Osteoblast (primary cell): ENCODE measurements at regions not wholly inside any gene's neighbourhood (a gene's known extent, or its start where the extent isn't known, plus 50 kb on each side); places are given as distances from the start of the nearest gene placed in this dataset.

Source experiments
- DNase-seq: peaks from one replicate; pipeline ENCODE4 v3.0.0; 2011; ENCODE audit warnings: low spot score, mixed read lengths; ENCODE audit not compliant: insufficient read length; ENCODE audit errors: missing footprints
- H2AFZ ChIP-seq: 2 replicates; pipeline ENCODE4 v1.6.0; 2011; ENCODE audit warnings: mild to moderate bottlenecking, low read length
- H3K27ac ChIP-seq: 2 replicates; pipeline ENCODE4 v1.5.1; 2011; ENCODE audit warnings: mild to moderate bottlenecking, low read depth, low read length, moderate library complexity
- H3K27me3 ChIP-seq: 2 replicates; pipeline ENCODE4 v1.6.0; 2012; ENCODE audit warnings: mild to moderate bottlenecking, control low read depth, inconsistent platforms, low read length, moderate library complexity; ENCODE audit not compliant: insufficient read depth
- H3K36me3 ChIP-seq: 2 replicates; pipeline ENCODE4 v1.5.1; 2011; ENCODE audit warnings: mild to moderate bottlenecking, low read length, control low read depth, moderate library complexity; ENCODE audit not compliant: insufficient read depth
- H3K4me1 ChIP-seq: 2 replicates; pipeline ENCODE4 v1.5.1; 2011; ENCODE audit warnings: mild to moderate bottlenecking, low read length, control low read depth, moderate library complexity; ENCODE audit not compliant: insufficient read depth
- H3K4me2 ChIP-seq: 2 replicates; pipeline ENCODE4 v1.6.0; 2011; ENCODE audit warnings: mild to moderate bottlenecking, low read length; ENCODE audit not compliant: insufficient read depth
- H3K4me3 ChIP-seq: fragments of 200-600 bp; sonication (generic); 3 replicates; pipeline ENCODE4 v1.5.1; 2012; ENCODE audit warnings: mild to moderate bottlenecking, low read length, inconsistent platforms; ENCODE audit not compliant: insufficient read depth
- H3K79me2 ChIP-seq: 2 replicates; pipeline ENCODE4 v1.6.0; 2012; ENCODE audit warnings: mild to moderate bottlenecking, low read length, control low read depth, inconsistent platforms; ENCODE audit not compliant: insufficient read depth
- H3K9me3 ChIP-seq: 2 replicates; pipeline ENCODE4 v1.5.1; 2011; ENCODE audit warnings: low read depth, low read length, control low read depth
- H4K20me1 ChIP-seq: 2 replicates; pipeline ENCODE4 v1.6.0; 2012; ENCODE audit warnings: mild to moderate bottlenecking, low read length, control low read depth; ENCODE audit not compliant: insufficient read depth
- TF ChIP-seq, protein P1 (sequence below): IDR thresholded peaks from 2 replicates; pipeline ENCODE4 v1.5.1; 2011; ENCODE audit warnings: mild to moderate bottlenecking, low read depth, low read length, moderate library complexity; ENCODE audit errors: extremely low read depth

DNA sequence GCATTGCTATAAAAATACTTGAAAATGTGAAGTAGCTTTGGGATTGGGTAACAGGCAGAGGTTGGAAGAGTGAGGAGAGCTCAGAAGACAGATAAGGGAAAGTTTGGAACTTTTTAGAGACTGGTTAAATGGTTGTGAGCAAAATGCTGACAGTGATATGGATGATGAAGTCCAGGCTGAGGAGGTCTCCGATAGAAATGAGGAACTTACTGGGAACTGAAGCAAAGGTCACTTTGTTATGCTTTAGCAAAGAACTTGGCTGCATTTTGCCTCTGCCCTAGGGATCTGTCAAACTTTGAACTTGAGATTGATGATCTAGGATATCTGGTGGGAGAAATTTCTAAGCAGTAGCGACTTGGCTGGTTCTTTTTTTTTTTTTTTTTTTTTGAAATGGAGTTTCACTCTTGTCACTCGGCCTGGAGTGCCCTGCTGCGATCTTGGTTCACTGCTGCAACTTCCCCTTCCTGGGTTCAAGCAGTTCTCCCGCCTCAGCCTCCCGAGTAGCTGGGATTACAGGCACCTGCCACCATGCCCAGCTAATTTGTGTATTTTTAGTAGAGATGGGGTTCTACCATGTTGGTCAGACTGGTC lies 998.9 kb downstream of the TLE1 start:
- H3K79me2 ChIP-seq: no peaks in the 10 kb centered on the region
- no peaks in the 10 kb centered on the region for H3K27me3 ChIP-seq

DNA sequence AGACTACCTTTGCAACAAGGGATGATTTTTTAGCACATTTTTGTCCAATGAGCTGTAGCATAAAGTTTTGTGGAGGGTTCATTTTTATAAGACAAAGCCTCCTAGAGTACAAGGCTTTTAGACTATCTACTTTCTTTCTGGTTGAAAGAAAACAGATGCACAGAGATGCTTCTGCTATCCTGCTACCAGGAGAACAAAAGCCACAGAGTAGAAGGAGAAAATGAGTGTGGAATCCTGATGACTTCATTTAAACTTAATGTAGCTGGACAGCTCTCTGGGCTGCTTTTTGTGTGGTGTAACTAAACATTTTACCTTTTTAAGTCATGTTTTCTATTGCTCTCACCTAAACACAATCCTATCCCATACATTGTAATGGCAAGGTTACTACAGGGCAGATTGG lies 1009.4 kb downstream of the TLE1 start:
- H3K9me3 ChIP-seq: no peaks in the 10 kb centered on the region
- H2AFZ ChIP-seq: no peak overlapping the region
- H3K4me1 ChIP-seq: no peaks in the 10 kb centered on the region
- DNase-seq: no peak
- H3K4me2 ChIP-seq: no peak overlapping the region
- no peaks in the 10 kb centered on the region for H4K20me1 ChIP-seq
- TF ChIP-seq, protein P1, sequence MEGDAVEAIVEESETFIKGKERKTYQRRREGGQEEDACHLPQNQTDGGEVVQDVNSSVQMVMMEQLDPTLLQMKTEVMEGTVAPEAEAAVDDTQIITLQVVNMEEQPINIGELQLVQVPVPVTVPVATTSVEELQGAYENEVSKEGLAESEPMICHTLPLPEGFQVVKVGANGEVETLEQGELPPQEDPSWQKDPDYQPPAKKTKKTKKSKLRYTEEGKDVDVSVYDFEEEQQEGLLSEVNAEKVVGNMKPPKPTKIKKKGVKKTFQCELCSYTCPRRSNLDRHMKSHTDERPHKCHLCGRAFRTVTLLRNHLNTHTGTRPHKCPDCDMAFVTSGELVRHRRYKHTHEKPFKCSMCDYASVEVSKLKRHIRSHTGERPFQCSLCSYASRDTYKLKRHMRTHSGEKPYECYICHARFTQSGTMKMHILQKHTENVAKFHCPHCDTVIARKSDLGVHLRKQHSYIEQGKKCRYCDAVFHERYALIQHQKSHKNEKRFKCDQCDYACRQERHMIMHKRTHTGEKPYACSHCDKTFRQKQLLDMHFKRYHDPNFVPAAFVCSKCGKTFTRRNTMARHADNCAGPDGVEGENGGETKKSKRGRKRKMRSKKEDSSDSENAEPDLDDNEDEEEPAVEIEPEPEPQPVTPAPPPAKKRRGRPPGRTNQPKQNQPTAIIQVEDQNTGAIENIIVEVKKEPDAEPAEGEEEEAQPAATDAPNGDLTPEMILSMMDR: no peak
- no peaks in the 10 kb centered on the region for H3K36me3 ChIP-seq
- H3K79me2 ChIP-seq: no peaks in the 10 kb centered on the region
- H3K27me3 ChIP-seq: no peaks in the 10 kb centered on the region
- H3K4me3 ChIP-seq: no peak overlapping the region
- H3K27ac ChIP-seq: no peak overlapping the region

More for the DNA sequence above, 998.9 kb downstream of the TLE1 start:
- Histone ChIP-seq H2AFZ (no peak overlapping the region), H4K20me1 (no peaks in the 10 kb centered on the region), H3K9me3 (no peaks in the 10 kb centered on the region), H3K27ac (no peak overlapping the region), H3K4me2 (no peak overlapping the region), H3K4me1 (no peaks in the 10 kb centered on the region), H3K36me3 (no peaks in the 10 kb centered on the region), H3K4me3 (no peak overlapping the region)
- DNase-seq: no peak
- TF ChIP-seq, protein P1: no peak

DNA sequence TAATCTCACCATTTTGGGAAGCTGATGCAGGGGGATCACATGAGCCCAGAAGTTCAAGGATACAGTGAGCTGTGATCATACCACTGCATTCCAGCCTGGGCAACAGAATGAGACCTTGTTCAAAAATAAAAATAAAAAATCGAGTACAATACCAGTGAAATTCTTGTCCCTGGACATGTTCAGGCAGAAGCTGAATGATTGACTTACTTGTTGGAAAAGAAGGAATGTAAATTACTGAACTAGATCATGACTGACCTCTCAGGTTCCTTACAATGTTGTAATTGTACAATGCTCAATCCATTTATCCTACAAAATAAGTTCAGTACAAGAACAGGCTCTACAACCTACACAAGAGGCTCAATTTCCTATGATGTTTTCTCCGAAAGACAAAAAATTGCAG lies 1010.4 kb downstream of the TLE1 start:
- Histone ChIP-seq H3K79me2 (no peaks in the 10 kb centered on the region), H3K27ac (no peak overlapping the region), H3K4me3 (no peak overlapping the region), H3K27me3 (no peaks in the 10 kb centered on the region), H3K9me3 (no peaks in the 10 kb centered on the region), H3K4me2 (no peak overlapping the region), H4K20me1 (no peaks in the 10 kb centered on the region), H3K36me3 (no peaks in the 10 kb centered on the region), H3K4me1 (no peaks in the 10 kb centered on the region), H2AFZ (no peak overlapping the region)
- TF ChIP-seq, protein P1: no peak
- DNase-seq: no peak

DNA sequence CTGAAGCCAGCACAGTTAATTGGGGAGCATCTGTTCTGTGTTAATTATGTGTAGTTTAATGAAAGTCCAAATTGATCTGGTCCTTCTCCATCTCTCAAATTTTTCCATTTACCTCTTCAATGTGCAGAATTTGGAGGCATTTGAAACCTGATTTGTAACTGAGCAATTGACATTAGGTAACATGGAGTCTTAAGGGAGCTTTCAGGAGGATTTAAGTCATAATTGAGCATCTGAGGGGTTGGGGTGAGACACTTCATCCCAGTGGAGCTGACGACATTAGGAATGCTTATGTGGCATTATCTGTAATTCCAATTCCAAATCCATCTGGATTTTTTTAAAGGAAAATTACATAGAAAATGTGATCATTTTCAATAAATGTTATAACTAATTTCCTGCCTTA lies 1015.9 kb downstream of the TLE1 start:
- no peak overlapping the region for H3K4me2 ChIP-seq
- no peak overlapping the region for H3K27ac ChIP-seq
- no peaks in the 10 kb centered on the region for H4K20me1 ChIP-seq
- DNase-seq: no peak
- no peak overlapping the region for H3K4me3 ChIP-seq
- H3K36me3 ChIP-seq: no peaks in the 10 kb centered on the region
- peaks cover 5% of the 10 kb centered on the region for H3K9me3 ChIP-seq
- H3K79me2 ChIP-seq: no peaks in the 10 kb centered on the region
- no peaks in the 10 kb centered on the region for H3K4me1 ChIP-seq
- H2AFZ ChIP-seq: no peak overlapping the region
- TF ChIP-seq, protein P1: no peak
- H3K27me3 ChIP-seq: no peaks in the 10 kb centered on the region
